GM12878 (cell line): ENCODE measurements at regions not wholly inside any gene's neighbourhood (a gene's known extent, or its start where the extent isn't known, plus 50 kb on each side); places are given as distances from the start of the nearest gene placed in this dataset.

Source experiments
- RELA ChIP-seq: fragments of 450-650 bp; IDR thresholded peaks from 2 replicates; pipeline ENCODE4 v1.8.0; 2014; ENCODE audit warnings: borderline replicate concordance; ENCODE audit not compliant: partially characterized antibody
- TF ChIP-seq, protein P1 (sequence below), 3 experiments: IDR thresholded peaks in 2 of 3; conservative IDR thresholded peaks in 1 of 3; 2 replicates each; pipeline ENCODE4 v1.5.1; 2011; ENCODE audit warnings: low read depth in 3 of 3, low read length in 3 of 3, mild to moderate bottlenecking in 3 of 3, control low read depth in 2 of 3, moderate library complexity in 2 of 3, inconsistent platforms in 1 of 3, mixed read lengths in 1 of 3; ENCODE audit not compliant: control insufficient read depth in 2 of 3, insufficient read depth in 1 of 3; ENCODE audit errors: extremely low read depth in 1 of 3

DNA sequence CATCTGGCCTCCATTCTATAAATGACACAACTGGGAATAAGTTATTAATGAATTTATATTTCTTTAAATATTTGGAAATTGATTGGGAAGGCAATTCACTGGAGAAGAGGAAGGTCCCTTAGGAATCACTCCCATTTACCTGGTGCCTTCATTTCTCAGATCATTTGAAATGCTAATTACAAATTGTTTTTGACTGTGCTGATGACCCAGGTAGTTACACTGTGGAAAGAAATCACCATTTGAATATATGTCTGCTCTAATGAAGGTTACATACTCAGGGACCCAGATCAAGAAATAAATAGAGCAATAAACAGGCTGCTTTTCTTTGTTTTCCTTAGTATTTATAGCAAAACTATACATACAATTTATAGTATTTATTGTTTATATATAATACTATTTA, 1759.1 kb downstream of the ARAP2 start:
- TF ChIP-seq, protein P1, sequence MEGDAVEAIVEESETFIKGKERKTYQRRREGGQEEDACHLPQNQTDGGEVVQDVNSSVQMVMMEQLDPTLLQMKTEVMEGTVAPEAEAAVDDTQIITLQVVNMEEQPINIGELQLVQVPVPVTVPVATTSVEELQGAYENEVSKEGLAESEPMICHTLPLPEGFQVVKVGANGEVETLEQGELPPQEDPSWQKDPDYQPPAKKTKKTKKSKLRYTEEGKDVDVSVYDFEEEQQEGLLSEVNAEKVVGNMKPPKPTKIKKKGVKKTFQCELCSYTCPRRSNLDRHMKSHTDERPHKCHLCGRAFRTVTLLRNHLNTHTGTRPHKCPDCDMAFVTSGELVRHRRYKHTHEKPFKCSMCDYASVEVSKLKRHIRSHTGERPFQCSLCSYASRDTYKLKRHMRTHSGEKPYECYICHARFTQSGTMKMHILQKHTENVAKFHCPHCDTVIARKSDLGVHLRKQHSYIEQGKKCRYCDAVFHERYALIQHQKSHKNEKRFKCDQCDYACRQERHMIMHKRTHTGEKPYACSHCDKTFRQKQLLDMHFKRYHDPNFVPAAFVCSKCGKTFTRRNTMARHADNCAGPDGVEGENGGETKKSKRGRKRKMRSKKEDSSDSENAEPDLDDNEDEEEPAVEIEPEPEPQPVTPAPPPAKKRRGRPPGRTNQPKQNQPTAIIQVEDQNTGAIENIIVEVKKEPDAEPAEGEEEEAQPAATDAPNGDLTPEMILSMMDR (IDR thresholded peaks at IDR 0.05 in 2 of 3, conservative IDR thresholded peaks at IDR 0.05 in 1 of 3; ENCODE audit: control insufficient read depth in 2 of 3, extremely low read depth in 1 of 3, insufficient read depth in 1 of 3, low read depth in 3 of 3, low read length in 3 of 3), result no peak
- TF ChIP-seq RELA, result no peak
